ENCODE measurements at regions not wholly inside any gene's neighbourhood (a gene's known extent, or its start where the extent isn't known, plus 50 kb on each side); places are given as distances from the start of the nearest gene placed in this dataset.

- no peak overlapping the region for H3K27ac Mint-ChIP-seq (ENCODE audit: unreplicated experiment)
- TF ChIP-seq CTCF (IDR thresholded peaks at IDR 0.05), result no peak
- H3K9me3 Mint-ChIP-seq (ENCODE audit: low read depth), result no peaks in the 10 kb centered on the region
- no peaks in the 10 kb centered on the region for H3K36me3 Mint-ChIP-seq (ENCODE audit: low read depth)
- H3K4me3 Mint-ChIP-seq (ENCODE audit: unreplicated experiment), result no peak overlapping the region
- H3K27me3 Mint-ChIP-seq (ENCODE audit: low read depth), result peaks cover 4% of the 10 kb centered on the region
- DNase-seq (ENCODE audit: low spot score), result no peak
- H3K4me1 Mint-ChIP-seq (ENCODE audit: low read depth), result no peaks in the 10 kb centered on the region
Observed at GRCh38 chr1:163896001-163896400, 574.2 kb downstream of the NUF2 start.

DNA sequence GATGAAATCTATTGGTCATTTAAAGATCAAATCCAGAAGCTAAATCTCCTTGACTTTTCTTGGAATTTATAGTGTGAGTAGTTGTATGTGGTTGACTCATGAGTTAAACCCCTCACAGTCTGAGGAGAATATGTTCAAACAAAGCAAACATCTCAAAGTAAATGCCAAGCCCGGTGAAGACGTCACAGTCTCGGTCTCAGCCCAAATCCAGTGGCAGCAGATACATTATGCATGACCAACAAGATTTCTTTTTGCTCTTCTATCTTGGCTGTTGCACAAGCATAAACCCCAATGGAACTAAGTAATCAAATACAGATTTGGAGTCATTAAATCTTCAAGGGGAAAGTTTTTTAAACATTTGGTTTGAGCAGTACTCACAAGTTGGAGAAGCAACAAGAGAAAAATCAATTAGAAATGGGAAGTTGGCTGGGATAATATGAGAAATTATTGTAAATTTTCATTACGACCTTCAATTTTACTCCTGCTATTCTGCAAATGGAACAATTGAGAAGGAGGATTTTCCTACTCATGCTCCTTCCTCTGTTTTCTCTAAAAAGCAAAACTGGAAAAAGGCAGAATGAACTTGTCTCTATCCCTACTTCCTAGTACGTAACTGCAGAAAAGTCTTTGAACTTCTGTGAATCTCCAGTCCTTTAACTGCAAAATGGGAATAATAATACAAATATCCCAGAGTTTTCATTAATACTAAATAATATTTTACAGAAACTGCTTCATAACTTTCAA is 575.8 kb downstream of the NUF2 start:
- TF ChIP-seq CTCF (IDR thresholded peaks at IDR 0.05), result no peak
- Mint-ChIP-seq H3K36me3 (ENCODE audit: low read depth) (peaks cover 2% of the 10 kb centered on the region), H3K4me3 (ENCODE audit: unreplicated experiment) (no peak overlapping the region), H3K9me3 (ENCODE audit: low read depth) (peaks cover 4% of the 10 kb centered on the region), H3K4me1 (ENCODE audit: low read depth) (no peaks in the 10 kb centered on the region), H3K27me3 (ENCODE audit: low read depth) (peaks cover 7% of the 10 kb centered on the region), H3K27ac (ENCODE audit: unreplicated experiment) (no peak overlapping the region)
- no peak for DNase-seq (ENCODE audit: low spot score)

DNA sequence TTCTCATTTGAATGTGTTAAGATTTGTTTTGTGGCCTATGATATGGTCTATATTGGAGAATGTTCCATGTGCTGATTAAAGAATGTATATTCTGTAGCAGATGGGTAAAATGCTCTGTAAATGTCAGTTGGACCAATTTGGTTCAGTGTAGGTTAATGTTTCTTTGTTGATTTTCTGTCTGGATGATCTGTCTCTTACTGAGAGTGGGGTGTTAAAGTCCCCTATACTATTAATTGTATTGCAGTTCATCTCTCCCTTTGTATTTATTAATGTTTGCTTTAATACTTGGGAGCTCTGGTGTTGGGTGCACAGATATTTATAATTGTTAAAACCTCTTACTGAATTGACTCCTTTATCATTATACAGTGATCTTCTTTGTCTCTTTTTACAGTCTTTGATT is 584.5 kb downstream of the NUF2 start:
- no peaks in the 10 kb centered on the region for H3K4me1 Mint-ChIP-seq (ENCODE audit: low read depth)
- no peak overlapping the region for H3K4me3 Mint-ChIP-seq (ENCODE audit: unreplicated experiment)
- H3K9me3 Mint-ChIP-seq (ENCODE audit: low read depth), result peaks cover 17% of the 10 kb centered on the region
- H3K27me3 Mint-ChIP-seq (ENCODE audit: low read depth), result peaks cover 3% of the 10 kb centered on the region
- H3K27ac Mint-ChIP-seq (ENCODE audit: unreplicated experiment), result no peak overlapping the region
- H3K36me3 Mint-ChIP-seq (ENCODE audit: low read depth), result peaks cover 2% of the 10 kb centered on the region
- no peak for DNase-seq (ENCODE audit: low spot score)
- no peak for TF ChIP-seq CTCF (IDR thresholded peaks at IDR 0.05)

DNA sequence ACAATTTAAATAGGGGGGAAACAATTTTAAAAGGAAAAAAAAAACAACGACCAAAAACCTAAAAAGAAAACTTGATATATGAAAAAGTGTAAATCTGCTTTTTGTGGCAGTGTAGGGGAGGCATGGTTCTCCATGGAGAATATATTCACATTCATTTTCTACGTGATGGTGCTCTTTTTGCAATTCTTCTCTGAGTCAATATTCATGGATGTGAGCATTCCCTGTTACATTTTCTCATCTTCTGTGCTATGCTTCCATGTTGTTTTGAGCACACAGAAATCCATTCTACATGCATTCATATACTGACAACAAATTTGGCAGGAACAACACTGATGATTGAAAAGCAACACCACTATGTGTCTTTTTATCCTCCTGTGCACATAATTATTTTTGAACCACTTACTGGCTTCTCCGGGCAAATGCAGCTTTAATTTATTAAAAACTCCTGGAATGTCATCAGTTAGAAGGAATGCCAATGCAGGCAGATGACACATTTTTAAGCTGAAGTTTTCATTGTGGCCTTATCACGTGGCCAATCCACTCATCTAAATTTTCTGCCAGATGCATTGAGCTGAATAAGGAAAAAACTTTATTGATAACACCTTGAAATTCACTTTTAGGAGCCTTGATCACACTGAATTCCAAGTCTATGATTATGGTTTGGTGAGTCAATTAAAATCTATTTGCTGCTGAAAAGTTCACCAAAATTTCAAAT is 590.6 kb downstream of the NUF2 start:
- no peak for TF ChIP-seq CTCF (IDR thresholded peaks at IDR 0.05)
- H3K4me3 Mint-ChIP-seq (ENCODE audit: unreplicated experiment), result no peak overlapping the region
- no peaks in the 10 kb centered on the region for H3K4me1 Mint-ChIP-seq (ENCODE audit: low read depth)
- H3K27me3 Mint-ChIP-seq (ENCODE audit: low read depth), result peaks cover 1% of the 10 kb centered on the region
- no peak for DNase-seq (ENCODE audit: low spot score)
- H3K27ac Mint-ChIP-seq (ENCODE audit: unreplicated experiment), result no peak overlapping the region
- no peaks in the 10 kb centered on the region for H3K36me3 Mint-ChIP-seq (ENCODE audit: low read depth)
- H3K9me3 Mint-ChIP-seq (ENCODE audit: low read depth), result peaks cover 7% of the 10 kb centered on the region

- Mint-ChIP-seq H3K27me3 (ENCODE audit: low read depth) (peaks cover 3% of the 10 kb centered on the region), H3K4me1 (ENCODE audit: low read depth) (no peaks in the 10 kb centered on the region), H3K36me3 (ENCODE audit: low read depth) (no peaks in the 10 kb centered on the region), H3K4me3 (ENCODE audit: unreplicated experiment) (no peak overlapping the region), H3K27ac (ENCODE audit: unreplicated experiment) (no peak overlapping the region), H3K9me3 (ENCODE audit: low read depth) (no peaks in the 10 kb centered on the region)
- TF ChIP-seq CTCF (IDR thresholded peaks at IDR 0.05), result no peak
- no peak for DNase-seq (ENCODE audit: low spot score)
Observed at GRCh38 chr1:163914785-163915413, 593.1 kb downstream of the NUF2 start.
